Activated CD8-positive, alpha-beta T cell treated with anti-CD3 and anti-CD28 coated beads for 36 hours (primary cell): ENCODE measurements at regions not wholly inside any gene's neighbourhood (a gene's known extent, or its start where the extent isn't known, plus 50 kb on each side); places are given as distances from the start of the nearest gene placed in this dataset.

ENCODE experiments used
- ATAC-seq: fragments of 200-7000 bp; cut with Tn5 transposase; one replicate; pipeline ENCODE4 v1.10.0; 2021; ENCODE audit warnings: mild to moderate bottlenecking, moderate library complexity
- CTCF ChIA-PET: fragments of 350-600 bp; sonication (Branson Sonifier 250); formaldehyde crosslinking; loops from one replicate; lab custom pipeline; 2021; ENCODE audit warnings: antibody characterized with exemption; lab: Charles Lee
- POLR2A ChIA-PET: fragments of 350-600 bp; sonication (Branson Sonifier 250); formaldehyde crosslinking; loops from one replicate; lab custom pipeline; 2021; ENCODE audit warnings: antibody characterized with exemption; lab: Charles Lee
- DNase-seq: peaks from one replicate; pipeline ENCODE4 v3.0.0-alpha.2; 2020
- H3K27ac Mint-ChIP-seq: one replicate; pipeline ENCODE4 v1.8.0; 2021; ENCODE audit warnings: mild to moderate bottlenecking, mixed read lengths
- H3K27me3 Mint-ChIP-seq: one replicate; pipeline ENCODE4 v1.8.0; 2021; ENCODE audit warnings: mixed read lengths
- H3K36me3 Mint-ChIP-seq: one replicate; pipeline ENCODE4 v1.8.0; 2021; ENCODE audit warnings: low read depth, mixed read lengths
- H3K4me1 Mint-ChIP-seq: one replicate; pipeline ENCODE4 v1.8.0; 2021; ENCODE audit warnings: low read depth, mixed read lengths
- H3K4me3 Mint-ChIP-seq: one replicate; pipeline ENCODE4 v1.8.0; 2021; ENCODE audit warnings: mild to moderate bottlenecking, moderate library complexity, mixed read lengths
- H3K9me3 Mint-ChIP-seq: one replicate; pipeline ENCODE4 v1.8.0; 2021; ENCODE audit warnings: mixed read lengths
- intact Hi-C: fragments of 100-400 bp; cut with micrococcal nuclease; formaldehyde crosslinking; loops from one replicate; pipeline ENCODE4 v1.10.0; 2022
- TF ChIP-seq, protein P1 (sequence below): fragments of 200-600 bp; IDR thresholded peaks from one replicate; pipeline ENCODE4 v1.8.0; 2022; ENCODE audit warnings: antibody characterized with exemption, mild to moderate bottlenecking

GRCh38 chr2:163541943-163542342 is 193.9 kb downstream of the FIGN start:
- POLR2A ChIA-PET, result no interaction called here

DNA sequence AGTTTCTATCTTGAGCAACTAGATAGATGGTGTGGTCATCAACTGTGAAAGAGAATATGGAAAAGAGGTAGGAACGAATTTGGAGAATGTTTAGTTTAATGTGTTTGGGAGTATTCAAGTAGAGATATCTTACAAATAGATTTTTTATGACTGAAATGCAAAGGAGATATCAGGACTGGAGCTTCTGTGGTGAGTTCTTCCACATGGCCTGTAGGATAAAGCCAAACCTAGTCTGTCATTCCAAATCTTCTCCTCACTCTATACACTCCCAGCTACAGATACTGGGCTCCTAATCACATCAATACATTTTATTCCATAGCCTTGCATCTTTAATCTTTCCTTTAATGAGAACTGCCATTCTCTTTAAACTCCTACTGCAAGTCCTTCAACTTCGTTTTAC is 194.3 kb downstream of the FIGN start:
- DNase-seq (no peak), ATAC-seq (no peak)
- Mint-ChIP-seq H3K4me1 (no peaks in the 10 kb centered on the region), H3K36me3 (no peaks in the 10 kb centered on the region), H3K4me3 (no peak overlapping the region), H3K27me3 (no peaks in the 10 kb centered on the region), H3K9me3 (peaks cover 1% of the 10 kb centered on the region), H3K27ac (no peak overlapping the region)
- POLR2A ChIA-PET, result no interaction called here
- intact Hi-C loops, result no loop called here
- CTCF ChIA-PET, result no interaction called here
- TF ChIP-seq, protein P1, sequence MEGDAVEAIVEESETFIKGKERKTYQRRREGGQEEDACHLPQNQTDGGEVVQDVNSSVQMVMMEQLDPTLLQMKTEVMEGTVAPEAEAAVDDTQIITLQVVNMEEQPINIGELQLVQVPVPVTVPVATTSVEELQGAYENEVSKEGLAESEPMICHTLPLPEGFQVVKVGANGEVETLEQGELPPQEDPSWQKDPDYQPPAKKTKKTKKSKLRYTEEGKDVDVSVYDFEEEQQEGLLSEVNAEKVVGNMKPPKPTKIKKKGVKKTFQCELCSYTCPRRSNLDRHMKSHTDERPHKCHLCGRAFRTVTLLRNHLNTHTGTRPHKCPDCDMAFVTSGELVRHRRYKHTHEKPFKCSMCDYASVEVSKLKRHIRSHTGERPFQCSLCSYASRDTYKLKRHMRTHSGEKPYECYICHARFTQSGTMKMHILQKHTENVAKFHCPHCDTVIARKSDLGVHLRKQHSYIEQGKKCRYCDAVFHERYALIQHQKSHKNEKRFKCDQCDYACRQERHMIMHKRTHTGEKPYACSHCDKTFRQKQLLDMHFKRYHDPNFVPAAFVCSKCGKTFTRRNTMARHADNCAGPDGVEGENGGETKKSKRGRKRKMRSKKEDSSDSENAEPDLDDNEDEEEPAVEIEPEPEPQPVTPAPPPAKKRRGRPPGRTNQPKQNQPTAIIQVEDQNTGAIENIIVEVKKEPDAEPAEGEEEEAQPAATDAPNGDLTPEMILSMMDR, result no peak

More at GRCh38 chr2:163541943-163542342, 193.9 kb downstream of the FIGN start:
- Mint-ChIP-seq H3K27me3 (no peaks in the 10 kb centered on the region), H3K36me3 (no peaks in the 10 kb centered on the region), H3K9me3 (peaks cover 1% of the 10 kb centered on the region), H3K4me1 (no peaks in the 10 kb centered on the region), H3K27ac (no peak overlapping the region), H3K4me3 (no peak overlapping the region)
- DNase-seq, result no peak
- ATAC-seq, result no peak
- CTCF ChIA-PET, result no interaction called here
- TF ChIP-seq, protein P1, result no peak
- intact Hi-C loops, result no loop called here

GRCh38 chr2:163528640-163529217 is 207.1 kb downstream of the FIGN start:
- CTCF ChIA-PET, result no interaction called here
- TF ChIP-seq, protein P1, result no peak
- POLR2A ChIA-PET, result interaction anchor here (0.5 kb wide), 1 partner anchor 558 kb away, joined by 3 read pairs; no protein-coding TSS in a partner anchor
- Mint-ChIP-seq H3K9me3 (peaks cover 7% of the 10 kb centered on the region), H3K27me3 (no peaks in the 10 kb centered on the region), H3K4me1 (no peaks in the 10 kb centered on the region), H3K4me3 (no peak overlapping the region), H3K27ac (no peak overlapping the region), H3K36me3 (no peaks in the 10 kb centered on the region)
- intact Hi-C loops, result no loop called here
- ATAC-seq (no peak), DNase-seq (no peak)

GRCh38 chr2:163527381-163527780 is 208.4 kb downstream of the FIGN start:
- ChIA-PET CTCF (no interaction called here), POLR2A (no interaction called here)
- intact Hi-C loops, result no loop called here
- no peaks in the 10 kb centered on the region for H3K36me3 Mint-ChIP-seq
- ATAC-seq (no peak), DNase-seq (no peak)
- H3K4me3 Mint-ChIP-seq, result no peak overlapping the region
- TF ChIP-seq, protein P1, result no peak
- H3K9me3 Mint-ChIP-seq, result peaks cover 7% of the 10 kb centered on the region
- H3K27ac Mint-ChIP-seq, result no peak overlapping the region
- no peaks in the 10 kb centered on the region for H3K27me3 Mint-ChIP-seq
- H3K4me1 Mint-ChIP-seq, result no peaks in the 10 kb centered on the region

GRCh38 chr2:163518762-163519161 is 217.0 kb downstream of the FIGN start:
- H3K4me3 Mint-ChIP-seq, result no peak overlapping the region
- no peaks in the 10 kb centered on the region for H3K9me3 Mint-ChIP-seq
- intact Hi-C loops, result no loop called here
- ATAC-seq (no peak), DNase-seq (no peak)
- no peak overlapping the region for H3K27ac Mint-ChIP-seq
- H3K4me1 Mint-ChIP-seq, result no peaks in the 10 kb centered on the region
- CTCF ChIA-PET, result no interaction called here
- TF ChIP-seq, protein P1, result no peak
- POLR2A ChIA-PET, result no interaction called here
- H3K27me3 Mint-ChIP-seq, result no peaks in the 10 kb centered on the region
- no peaks in the 10 kb centered on the region for H3K36me3 Mint-ChIP-seq
